ENCODE measurements at regions not wholly inside any gene's neighbourhood (a gene's known extent, or its start where the extent isn't known, plus 50 kb on each side); places are given as distances from the start of the nearest gene placed in this dataset.

DNA sequence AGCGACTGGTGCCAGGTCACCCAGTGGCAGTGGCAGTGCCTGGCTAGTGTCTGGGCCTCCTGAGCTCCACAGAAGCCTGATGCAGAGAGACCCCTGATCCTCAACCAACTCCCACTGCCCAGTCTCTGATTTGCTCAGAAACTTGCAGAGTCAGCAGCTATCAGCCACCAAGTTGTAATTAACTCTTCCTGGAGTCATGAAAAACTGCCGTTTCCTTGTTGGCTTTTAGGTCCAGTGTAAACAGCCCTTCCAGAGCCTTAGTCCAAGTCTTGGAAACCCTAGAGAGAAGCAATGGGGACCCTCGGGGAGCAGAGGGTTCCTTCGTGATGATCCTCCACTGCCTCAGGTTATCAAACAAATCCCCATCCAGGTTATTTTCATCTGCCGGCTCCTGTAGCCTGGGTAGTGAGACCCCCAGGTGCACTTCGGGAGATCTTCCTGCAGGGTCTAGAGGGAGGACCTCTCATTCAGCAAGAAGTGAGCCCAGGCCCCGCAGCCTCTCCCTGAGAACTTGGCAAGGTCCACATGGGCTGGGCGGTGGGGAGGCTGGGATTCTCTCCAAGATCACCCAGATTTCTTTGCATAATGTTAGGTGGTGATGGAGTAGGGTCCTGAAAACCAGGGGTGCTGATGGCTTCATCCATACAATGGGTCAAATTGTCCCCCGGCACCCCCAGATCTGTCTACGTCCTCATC lies 137.7 kb upstream of the HDAC4 start:
- DNase-seq, result no peak

DNA sequence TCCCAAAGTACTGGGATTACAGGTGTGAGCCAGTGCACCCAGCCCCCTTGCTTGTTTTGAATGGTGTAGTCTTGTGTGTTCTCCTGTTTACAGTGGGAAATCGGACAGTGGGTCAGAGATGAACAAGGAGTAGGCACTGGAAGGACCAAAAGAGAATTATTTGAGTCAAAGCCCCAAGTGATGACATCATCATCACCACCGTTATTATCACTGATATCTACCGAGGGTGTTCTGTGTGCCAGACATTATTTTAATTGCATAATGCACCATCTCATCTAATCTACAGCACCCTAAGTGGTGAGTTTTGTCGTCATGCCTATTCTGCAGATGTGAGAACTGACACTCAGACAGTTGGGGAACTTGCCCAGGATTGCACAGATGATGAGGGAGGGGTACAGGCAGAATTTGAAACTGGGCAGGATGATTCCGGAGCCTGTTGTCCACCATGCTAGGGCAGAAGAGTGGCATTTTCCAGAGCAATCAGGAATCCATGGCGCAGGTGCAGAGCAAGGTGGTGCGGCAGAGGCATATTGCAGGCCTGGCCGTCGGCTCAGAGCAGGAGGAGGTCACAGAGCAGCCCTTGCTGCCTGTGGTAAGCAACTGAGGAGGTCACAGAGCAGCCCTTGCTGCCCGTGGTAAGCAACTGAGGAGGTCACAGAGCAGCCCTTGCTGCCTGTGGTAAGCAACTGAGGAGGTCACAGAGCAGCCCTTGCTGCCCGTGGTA lies 137.0 kb upstream of the HDAC4 start:
- no peak for DNase-seq

DNA sequence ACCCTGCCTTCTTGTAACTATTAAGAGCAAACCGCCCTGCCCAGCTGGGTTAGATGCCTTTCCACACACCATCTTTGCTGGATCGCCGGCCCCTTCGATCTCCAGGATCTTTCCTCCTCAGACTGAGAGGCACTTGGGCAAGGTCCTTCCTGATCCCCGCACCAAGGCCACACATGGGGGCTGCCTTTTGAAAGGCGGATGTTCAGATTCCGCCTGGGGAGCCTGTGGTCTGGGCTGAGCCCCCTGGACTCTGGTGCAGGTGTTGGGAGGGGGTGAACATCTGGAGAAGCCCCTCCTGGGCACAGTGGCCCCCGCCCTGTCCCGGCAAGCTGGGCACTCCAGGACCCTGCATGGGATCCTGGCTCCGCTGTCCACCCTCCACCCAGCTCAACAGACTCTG lies 135.4 kb upstream of the HDAC4 start:
- DNase-seq, result no peak

DNA sequence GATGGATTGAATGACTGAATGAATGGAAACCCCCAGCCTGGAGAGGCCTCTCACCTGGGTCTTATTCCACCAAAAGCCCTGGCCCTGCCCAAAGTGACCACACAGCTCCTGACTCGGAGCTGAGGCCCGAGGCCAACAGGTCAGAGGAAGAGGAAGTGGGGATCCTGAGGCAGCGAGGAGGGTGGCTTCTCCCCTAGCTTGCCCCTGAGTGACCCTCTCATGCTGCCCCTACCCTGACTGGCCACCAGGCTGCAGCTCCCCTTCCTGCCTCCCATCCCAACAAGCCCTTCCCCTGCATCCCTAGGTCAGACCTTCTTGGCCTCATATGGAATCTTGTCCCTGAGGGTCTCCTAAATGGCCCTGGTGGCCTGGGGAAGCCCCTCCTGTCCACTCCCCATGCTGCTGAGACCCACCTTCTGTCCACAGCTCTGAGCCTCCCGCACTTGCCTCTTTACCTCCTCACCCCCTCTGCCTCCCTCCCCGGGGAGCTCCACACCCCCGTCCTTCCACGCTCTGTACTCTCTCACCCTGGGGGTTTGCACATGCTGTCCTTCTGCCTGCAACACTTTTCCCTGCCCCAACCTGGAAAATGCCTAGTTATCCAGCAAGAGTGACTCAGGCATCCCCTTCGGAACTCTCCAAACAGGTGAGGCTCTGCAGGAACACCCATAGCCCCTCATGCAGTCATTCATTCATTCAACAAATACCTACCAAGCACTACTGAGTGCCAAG lies 134.8 kb upstream of the HDAC4 start:
- no peak for DNase-seq

DNA sequence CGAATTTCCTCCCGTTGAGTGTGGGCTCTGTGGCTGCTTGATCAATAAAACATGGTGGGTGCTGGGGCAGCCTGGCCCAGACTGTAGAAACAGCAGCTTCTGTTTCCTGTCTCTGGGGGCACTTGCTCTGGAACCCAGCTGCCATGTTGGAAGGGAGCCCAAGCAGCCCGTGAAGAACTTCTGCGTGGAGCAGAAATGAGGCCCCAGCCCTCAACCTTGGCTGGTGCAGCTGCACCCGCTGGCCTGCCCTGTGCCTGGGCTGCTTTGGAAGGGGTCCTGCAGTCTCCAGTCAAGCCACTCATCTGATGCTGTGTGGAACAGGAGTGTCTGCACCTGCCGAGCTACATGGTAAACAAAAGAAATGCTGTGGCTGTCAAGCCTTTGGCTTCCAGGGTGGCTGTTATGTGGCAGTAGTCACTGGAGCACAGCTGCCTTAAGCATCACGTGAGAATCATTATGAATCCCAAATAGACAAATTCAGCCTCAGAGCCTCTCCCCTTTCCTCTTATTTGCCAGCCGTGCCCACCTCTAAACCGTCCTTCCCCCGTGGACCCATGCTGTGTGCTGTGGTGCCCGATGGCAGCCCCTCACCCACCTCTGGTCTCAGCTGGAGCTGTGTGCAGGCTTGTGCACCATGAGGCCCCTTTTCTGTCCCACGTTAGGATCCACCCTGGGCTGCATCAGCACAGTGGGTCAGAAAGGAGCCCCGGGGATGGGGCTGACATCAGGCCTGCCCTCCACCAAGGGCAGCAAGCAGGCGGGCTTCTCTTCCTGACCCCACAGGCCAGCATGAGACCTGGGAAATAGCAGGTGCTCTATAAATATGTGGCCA lies 134.0 kb upstream of the HDAC4 start:
- DNase-seq, result no peak

DNA sequence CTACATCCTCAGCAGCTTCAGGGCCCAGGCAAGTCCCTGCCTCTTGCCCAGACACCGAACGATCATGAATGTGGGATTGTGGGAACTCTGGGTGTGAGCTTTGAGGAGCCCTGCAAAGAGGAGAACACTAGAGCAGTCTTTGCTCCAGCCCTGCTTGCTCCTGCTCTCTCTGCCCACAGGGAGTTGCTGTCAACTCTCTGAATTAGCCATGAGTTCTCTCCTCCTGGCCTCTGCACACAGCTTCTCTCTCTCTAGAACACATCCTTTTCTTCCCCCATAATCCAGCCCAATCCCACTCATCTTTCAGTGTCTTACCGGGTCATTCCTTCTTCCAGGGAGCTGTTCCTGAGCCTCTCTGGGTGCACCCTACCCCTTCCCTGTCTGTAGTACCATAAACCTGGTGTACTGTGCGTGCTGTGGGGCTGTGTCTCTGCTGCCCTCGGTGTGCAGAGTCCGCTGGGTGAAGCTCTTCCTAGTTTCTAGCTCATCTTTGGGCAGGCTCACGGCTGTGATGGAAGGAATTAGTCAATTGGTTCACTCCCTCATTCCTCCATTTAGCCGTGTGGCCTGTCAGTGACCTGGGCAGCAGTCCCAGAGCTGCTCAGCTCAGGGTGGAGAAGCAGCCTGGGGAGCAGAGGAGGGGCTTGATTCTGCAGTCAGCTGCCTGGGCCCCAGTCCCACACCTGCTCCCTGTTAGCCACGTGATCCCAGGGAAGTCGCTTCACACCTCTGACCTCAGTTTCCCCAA lies 132.9 kb upstream of the HDAC4 start:
- DNase-seq, result no peak

DNA sequence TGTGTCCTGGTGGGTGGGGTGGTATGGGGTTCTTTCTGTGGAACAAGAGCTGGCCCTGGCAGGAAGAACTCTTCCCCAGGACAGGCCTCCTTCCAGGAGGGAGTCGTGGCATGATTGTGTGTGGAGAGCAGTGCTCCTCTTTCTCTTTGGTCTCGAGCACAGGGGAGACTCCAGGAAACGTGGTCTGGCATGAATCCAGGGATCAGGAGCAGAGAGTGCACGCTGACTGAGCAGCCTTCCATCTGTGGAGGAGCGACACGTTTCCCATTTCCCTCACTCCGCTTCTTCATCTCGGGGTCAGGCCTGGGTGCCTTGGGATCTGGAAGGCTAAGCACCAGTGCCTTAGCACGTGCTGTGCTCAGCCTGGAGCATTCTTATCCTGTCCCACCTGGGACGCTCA lies 132.0 kb upstream of the HDAC4 start:
- no peak for DNase-seq

DNA sequence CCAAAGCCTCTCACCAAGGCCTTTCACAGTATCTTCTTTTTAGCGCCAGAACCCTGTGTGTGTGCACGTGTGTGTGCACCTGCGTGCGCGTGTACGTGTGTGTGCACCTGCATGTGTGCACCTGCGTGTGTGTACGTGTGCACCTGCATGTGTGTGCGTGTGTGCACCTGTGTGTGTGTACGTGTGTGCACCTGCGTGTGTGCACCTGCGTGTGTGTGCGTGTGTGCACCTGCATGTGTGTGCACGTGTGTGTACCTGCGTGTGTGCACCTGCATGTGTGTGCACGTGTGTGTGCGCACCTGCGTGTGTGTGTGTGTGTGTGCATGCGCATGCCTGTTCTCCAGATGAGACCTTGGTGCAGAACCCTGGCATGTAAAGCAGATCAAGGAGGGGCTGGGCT lies 131.4 kb upstream of the HDAC4 start:
- DNase-seq, result no peak

DNA sequence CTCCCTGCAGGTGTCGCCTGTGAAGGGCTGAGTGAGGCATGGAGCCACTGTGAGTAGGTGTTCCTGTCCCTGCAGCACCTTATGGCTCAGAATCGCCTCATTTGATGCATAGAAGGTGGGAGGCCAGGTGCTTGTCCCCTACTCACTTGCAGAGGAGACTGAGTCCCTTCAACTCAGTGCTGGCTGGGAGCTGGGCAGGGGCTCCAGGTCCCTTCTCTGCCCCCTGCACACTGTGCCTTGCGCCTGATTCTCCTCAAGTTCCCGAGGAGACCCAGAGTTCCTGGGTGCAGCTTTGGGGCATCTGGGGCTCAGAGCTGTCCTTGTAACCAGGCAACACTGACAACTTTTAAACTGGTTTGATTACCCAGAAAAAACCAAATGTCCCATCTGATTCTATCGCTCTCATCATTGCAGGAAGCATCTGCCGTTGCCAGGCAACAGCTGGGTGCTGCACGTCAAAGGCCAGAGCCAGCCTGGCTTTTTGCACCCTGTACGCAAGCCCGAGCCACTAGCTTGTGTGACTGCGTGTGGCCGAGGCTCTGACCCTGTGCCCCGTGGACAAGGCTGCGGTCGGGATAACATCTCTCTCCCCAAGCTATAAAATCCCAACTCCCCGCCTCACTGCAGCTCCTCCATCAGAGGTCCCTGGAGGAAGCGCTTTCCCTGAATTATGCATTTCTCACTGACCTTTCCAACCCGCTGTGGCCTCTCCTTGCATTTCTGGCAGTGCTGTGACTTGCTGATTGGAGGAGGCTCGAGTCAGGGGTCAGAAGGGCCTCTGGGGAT lies 130.8 kb upstream of the HDAC4 start:
- no peak for DNase-seq

DNA sequence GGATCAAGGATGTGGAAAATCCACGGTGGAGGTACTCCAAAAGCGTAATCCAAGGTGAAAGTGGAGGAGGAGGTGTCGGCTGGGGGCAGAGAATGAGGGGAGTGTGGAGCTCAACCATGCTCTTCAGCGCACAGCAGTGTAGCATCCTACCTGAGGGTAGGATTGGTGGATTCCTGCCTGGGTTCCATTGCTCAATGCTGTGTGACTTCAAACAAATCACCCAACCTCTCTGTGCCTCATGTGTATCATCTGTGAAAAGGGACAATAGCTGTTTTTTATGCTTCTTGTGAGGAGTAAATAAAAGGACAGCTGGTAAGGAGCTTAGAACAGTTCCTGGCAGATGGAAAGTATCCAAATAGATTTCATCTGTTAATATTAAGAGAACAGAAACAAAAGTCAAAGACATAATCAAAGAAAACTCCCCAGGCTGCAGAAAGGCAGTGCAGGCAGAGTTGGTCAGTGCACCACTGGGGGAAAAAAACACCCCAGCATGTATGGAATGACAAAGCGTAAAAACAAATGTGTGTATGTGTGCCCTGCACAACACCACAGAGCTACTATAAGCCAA lies 130.0 kb upstream of the HDAC4 start:
- DNase-seq, result no peak

DNA sequence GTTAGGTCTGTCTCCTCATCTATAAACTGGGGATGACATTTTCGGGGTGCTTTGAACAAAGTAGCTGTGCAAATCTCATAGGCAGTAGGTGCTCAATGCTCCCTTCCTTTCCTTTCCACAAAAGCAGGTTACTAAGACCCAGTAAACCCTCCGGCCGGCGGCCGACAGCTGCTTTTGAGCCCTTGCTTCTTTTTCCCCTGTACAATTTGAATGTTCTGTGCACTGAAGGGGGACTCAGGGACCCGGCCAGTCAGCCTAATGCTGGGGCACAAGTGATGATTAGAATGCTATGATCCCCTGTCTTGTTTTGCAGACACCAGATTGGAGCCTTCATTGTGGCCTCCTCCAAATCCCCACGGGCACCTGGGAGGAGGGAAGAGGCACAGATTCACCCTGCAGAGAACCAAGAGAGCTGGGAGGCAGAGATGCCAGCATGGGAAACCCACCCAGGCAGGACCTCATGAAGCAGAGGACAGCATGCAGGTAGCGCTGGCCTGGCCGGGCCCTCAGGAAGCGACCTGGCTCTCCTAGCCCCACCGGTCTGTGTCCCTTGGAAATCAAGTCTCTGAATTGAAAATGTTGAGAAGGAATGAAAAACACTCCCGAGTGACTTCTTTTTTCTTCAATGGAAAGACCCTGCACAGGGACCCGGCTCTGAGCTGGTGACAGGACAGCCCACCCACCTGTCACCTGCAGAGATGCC lies 128.6 kb upstream of the HDAC4 start:
- no peak for DNase-seq

DNA sequence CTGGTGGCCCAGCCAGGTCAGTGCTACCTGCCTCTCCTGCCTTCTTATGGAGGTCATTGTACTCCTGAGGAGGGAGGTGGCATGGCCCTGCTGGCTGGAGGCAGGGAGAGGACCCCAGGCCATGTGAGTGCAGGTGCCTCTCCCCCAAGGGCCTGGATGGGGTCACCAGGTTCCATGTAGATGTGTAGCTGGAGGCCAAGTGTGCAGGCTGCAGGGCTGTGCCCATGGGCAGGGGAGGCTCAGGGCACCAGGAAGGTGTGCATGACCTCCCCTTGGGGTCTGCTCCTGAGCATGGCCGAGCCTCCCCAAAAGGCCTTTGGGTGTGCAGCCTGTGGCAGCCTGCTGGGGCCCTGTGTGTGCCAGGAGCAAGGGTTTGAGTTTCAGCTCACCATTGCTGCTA lies 128.1 kb upstream of the HDAC4 start:
- no peak for DNase-seq

DNA sequence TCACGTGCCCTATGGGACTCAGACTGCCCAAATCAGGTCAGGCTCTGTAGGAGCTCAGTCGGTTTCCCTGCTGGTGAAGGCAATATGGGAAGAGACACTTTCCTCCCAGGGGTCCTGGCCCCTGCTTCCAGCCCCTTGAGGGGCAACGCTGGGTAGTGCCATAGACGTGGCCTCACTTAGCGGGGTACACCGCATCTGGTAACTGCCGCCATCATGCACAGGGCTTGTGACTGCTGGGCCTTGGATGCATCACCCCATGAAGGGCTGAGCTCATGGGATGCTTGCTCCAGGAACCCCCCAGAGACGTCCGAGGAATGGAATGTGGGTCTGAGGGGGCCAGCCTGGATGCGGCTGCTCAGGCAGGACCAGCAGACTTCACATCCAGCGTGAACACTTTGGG lies 127.3 kb upstream of the HDAC4 start:
- DNase-seq, result no peak

DNA sequence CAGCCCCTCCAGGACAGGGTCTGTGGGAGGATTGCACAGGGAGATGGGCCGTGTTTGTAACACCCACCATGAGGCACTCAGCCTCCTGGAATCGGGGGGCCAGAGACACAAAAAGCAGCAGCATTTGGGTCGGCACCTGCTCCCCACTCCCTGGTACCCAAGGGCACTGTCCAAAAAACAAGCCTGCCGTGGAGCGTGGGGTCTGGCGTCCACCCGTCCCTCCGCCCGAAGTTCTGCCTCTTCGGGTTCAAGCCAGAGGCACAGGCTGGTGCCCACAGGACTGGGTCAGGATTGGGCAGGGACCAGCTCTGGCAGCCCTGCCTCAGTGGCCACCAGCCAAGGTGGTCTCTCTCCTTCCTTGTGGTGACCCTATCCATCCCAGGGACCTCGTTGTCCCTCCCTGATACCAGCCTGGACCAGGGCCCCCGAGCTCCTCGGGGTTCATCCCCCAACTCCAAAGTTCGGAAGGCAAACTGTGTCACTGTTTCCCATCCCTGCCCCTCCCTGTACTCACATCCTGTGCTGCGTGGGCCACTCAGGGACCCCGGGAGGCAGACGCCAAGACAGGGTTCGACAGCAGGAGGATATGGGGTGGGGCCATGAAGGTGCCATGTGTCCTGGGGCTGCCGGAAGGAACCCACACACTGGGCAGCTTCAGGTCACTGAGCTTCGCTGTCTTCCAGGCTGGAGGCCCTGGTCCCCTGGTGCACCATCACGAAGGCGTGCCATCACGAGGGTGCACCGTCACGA lies 126.0 kb upstream of the HDAC4 start:
- no peak for DNase-seq

DNA sequence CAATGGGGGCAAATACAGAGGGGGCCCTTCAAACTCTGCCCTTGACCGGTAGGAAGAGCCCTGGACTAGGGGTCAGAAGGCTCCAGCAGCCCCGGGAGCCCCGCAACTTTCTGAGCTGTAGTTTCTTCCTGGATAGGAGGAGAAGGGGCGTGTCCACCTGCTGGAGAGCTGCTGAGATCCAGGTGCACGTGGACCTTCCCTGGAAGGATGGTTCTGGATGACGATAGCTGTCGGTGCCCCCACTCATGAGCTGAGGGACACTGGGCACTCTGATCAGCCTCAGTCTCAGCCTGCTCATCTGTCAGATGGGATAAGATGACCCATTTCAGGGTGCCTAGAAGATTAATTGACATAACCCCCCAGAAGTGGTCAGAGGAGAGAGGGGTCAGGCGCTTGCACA lies 125.2 kb upstream of the HDAC4 start:
- DNase-seq, result no peak

DNA sequence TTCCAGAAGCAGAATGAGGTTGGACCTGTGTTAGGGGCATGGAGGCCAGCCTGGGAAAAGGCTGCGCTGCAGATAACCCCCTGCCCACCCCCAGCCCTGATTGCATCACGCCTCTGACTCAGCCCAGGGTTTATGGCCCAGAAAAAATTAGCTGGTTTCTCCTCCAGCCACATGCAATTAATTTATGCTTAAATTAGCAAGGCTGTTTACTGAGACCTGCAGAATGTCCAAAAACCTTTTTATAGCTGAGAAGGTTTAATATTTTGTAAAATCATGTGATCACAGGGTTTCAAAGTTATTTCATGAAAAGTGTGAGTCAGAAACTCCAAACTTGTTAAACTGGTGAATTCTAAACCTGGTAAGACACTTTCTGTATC lies 123.1 kb upstream of the HDAC4 start:
- no peak for DNase-seq

DNA sequence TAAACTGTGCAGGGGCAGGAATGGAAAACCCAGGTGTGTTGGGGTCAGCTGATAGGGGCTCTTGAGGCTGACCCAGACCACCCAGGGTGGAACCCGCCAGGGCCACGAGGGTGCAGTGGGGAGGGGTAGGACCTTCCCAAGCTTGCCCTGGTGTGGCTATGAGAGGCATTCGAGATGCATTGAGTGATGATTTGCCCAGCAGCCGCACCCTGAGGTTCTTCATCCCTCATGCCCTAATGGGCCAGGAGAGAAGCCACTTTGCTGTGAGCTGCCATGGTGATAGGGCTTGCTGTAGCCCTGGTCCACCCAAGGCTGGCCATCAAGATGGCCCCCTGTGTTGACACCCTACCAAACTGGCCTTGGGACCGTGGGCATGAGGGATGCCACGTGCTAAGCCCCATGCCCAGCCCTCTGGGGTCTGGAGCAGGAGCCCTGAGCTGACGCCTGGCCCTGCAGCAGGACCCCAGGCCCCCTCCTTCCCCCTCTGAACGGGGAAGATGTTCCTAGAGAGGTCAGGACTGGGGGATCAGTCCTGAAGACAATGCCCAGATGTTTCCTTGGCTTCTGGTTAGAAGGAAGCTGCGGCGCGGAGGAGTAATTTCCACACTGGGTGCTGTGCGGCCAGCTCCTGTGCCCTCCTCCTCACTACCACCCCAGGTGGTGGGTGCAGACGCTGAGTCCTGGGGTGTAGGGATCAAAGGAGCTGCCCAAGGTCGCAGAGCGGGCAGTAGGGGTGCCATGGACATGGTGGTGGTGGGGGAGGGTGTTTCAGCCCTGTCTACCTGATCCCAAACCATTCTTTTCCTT lies 122.5 kb upstream of the HDAC4 start:
- DNase-seq, result no peak

DNA sequence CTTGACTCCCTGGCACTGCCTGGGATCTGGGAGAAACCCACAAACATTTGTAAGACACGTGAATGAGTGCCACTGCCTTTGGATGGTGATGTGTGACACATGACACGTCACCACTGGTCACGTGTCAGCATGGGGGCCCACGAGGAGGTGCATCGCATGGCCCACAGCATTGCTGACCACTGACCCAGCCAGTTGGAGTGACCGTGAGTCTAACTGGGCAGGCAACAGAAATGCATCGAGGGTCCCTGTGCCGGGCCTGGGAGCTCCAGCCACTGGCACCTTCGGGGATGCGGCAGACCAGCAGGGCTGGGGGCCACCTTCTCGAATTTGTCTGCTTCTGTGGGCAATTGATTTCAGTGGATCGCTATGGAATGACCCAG lies 121.9 kb upstream of the HDAC4 start:
- DNase-seq, result no peak

Measured in activated gamma-delta T cell treated with Interleukin-2 at 50 U/mL for 16 hours (primary cell).